H54 (cell line): ENCODE measurements at regions not wholly inside any gene's neighbourhood (a gene's known extent, or its start where the extent isn't known, plus 50 kb on each side); places are given as distances from the start of the nearest gene placed in this dataset.

Experiments used
- DNase-seq: peaks from one replicate; pipeline ENCODE4 v3.0.0; 2011; ENCODE audit warnings: low spot score, mixed read lengths; ENCODE audit not compliant: insufficient read length
- FAIRE-seq: peaks from 3 replicates; lab custom pipeline; 2011; peaks lifted over from hg19 to GRCh38; lab: Jason Lieb, UNC
- POLR2A ChIP-seq: IDR thresholded peaks from 2 replicates; pipeline ENCODE4 v1.6.1; 2011; ENCODE audit warnings: low read depth, mild to moderate bottlenecking, low read length

DNA sequence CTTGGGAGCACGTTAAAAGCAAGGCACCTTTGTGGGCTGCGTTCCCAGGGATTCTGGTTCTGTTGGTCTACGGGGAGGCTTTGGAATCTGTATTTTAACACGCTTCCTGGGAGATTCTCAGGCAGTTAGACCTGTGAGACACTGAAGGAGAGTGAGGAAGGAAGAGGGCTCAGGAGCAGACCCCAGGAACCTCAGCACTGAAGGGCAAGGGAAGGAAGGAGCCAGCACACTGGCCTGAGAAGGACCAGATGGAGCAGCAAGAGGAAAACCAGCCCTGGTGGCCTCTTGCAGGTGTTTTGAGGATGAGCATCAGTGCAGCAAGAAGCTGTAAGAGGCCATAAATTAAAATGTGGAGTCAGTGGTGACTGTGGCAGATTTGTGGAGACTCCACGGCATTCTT is 146.7 kb downstream of the RPLP1 start:
- no peak for DNase-seq
- TF ChIP-seq POLR2A, result no peak
- FAIRE-seq, result no peak

DNA sequence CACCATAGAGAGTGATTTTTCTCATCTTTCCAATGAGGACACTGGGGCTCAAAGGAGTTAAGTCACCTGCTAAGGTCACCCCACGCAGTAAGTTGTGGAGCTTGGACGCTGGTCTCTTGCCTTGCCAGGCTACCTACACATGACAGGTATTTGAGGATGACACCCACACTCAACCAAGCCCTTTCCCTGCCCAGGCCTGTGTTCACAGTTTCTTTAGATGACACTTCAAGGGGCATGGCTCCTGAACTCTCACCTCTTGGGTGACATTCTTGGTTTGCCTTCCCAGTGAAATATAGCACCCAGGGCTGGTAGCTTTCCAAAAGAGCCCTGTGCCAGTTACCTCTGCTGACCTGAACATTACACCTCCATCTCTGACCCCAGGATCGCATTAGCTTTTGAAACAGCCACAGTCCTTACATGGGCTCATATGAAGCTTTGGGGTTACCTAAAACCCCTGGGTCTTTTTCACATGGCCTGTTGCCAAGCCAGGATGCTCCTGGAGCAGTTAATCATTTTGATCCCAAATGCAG is 148.0 kb downstream of the RPLP1 start:
- no peak for TF ChIP-seq POLR2A
- FAIRE-seq (no peak), DNase-seq (no peak)

DNA sequence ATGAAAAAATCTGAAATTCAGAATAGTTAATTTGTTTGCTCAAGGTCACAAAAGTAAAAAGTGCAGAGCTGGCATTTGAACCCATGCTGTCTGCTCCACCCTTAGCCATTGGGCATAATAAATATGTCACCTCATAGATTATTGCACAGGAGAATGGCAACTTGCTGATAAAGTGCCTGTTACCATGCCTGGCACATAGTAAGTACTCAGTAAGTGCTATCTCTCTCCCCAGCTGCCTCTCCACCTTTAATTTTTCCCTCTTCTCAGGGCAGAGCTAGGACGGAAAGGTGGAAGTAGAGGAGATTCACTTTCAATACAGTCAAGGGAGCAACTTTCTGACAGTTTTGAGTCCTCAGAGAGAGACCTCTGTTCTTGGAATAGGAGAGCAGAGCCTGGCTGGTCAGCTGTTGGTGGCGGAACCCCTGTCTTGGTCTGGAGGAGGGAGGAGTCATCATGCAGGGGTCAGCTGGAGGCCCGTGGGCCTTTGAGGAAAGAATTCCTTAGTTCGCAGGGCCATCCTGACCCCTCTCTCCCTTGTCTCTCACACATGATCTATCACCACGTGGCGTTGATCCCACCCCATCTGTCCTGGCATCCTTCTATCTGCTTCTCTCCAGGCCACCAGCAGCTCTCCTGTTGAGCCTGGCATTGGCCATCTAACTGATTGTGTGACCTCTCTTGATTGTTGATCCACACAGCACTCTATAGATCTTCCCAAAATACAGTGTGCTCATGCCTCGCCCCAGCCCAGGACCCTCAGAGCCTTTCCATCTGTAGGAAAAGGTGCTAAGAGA is 149.3 kb downstream of the RPLP1 start:
- FAIRE-seq (no peak), DNase-seq (no peak)
- no peak for TF ChIP-seq POLR2A

DNA sequence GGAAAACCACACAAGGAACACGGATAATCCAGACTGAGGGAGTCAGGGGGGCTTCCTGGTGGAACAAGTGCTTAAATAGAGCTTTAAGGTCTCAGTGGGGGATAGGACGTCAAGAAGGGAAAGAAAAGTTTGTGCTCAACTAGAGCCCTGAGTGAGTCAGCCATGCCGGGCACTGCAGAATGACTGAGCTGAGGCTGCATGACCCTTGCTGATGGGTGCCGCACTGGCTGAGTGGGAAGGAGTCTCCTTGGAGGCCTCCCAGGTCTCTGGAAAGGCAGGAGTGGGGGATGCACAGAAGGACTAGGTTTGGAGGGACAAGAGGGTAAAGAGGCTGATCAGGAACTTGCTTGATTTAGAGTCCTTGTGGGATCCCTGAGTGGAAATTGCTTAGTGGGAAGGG is 150.3 kb downstream of the RPLP1 start:
- no peak for DNase-seq
- no peak for FAIRE-seq
- TF ChIP-seq POLR2A, result no peak

DNA sequence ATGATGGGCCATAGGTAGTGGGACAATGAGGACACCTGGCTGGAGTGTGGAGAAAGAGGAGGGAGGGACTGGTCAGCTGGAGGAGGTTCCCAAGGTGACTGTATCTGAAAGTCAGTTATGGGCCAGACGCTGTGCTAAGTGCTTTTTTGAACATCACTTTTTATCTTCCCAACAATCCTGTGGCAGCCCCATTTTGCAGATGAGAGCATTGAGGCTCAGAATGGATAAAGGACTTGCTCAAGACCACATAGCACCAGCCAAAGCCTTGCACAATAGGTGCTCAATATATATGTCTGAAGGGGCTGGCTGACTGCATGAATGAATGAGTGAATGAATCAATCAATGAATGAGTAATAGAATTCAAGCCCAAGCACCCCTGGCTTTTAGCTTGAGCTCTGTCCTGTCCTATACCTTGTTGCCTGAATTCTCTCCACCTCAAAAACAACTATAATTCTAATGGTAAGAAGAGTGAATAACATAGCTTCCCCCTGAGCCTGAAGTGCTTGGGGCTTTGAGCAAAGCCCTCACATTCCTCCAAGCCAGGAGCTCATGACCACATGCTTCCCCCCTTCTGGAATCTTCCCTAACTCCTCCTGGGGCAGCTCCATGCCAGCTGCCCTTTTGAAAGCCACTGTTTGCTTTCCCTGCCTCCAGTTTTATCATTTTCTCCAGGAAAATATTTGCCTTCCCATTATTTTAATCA is 150.9 kb downstream of the RPLP1 start:
- DNase-seq (no peak), FAIRE-seq (no peak)
- TF ChIP-seq POLR2A, result no peak

DNA sequence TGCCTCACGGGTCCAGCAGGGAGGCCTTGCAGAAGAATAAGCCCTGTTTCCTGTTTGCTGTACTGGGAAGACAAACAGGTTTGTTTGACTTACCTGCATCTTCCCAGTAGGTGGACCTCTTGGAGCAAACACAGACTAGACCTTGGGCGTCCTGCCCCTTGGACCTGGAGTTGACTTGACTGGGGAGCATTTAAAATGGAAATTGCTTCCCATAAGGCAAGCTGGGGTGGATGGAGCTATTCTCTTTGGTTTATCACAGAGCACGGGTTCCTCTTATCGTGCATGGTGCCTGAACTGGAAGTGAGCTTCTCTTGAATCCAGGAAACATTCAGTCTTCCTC is 151.4 kb downstream of the RPLP1 start:
- DNase-seq, result no peak
- no peak for FAIRE-seq
- no peak for TF ChIP-seq POLR2A

DNA sequence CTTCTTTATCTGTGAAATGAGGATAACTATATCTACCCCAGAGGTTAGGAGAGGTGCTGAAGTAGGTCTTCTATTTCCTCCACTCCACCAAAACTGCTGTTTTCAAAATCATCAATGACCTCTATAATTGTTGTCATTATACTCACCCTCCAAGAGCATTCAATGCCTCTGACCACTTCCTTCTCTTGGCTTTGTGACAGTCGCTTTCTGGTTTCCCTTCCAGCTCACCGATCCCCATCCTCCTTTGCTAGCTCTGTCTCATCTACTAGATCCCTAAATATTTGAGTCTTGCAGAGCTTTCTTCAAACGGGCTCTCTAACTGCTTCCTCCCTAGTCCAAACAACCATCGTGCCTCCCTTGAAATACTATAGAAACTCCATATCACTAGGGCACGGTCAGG is 153.5 kb downstream of the RPLP1 start:
- DNase-seq, result no peak
- no peak for FAIRE-seq
- no peak for TF ChIP-seq POLR2A

DNA sequence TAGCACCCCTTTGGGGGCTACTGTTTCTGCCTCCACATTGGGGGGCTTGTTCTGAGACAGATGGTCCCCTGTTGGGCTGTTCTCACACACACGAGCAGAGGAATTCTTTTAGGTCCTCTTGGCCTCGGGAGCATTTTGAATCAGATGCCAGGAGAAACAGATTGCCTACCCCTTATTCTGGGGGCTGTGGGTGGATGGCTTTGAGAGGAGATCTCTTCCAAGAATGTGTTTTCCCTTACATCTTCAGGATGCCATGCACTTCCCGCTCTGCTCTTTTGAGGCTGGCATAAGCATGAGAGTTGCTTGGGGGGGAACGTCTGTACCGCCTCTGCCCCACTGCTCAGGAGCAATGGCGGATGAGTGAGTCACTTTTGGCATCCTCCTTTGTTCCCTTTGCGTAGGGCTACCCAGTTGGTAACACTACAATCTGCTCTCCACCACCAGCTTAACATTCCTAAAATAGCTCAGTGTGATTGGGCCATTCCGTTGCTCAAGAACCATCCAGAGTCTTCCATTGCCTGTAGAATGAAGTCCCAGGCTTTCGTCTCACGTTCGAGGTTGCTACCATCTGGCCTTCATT is 154.4 kb downstream of the RPLP1 start:
- DNase-seq, result no peak
- FAIRE-seq, result no peak
- no peak for TF ChIP-seq POLR2A

DNA sequence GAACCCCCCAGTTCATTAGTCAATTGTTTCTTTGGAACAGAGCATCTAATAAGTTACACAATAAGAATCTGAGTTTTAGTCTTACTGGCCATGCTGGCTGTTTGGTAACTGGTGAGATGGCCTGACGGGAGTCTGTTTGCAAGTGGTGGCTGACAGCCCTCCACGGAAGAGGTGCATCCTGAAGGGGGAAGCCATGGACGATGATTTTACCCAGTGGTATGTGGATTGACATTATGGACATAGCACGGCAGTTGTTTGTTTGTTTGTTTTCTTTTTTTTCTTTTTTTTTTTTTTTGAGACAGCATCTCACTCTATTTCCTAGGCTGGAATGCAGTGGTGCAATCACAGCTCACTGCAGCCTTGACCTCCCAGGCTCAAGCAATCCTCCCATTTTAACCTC is 156.0 kb downstream of the RPLP1 start:
- no peak for DNase-seq
- no peak for TF ChIP-seq POLR2A
- FAIRE-seq, result no peak

DNA sequence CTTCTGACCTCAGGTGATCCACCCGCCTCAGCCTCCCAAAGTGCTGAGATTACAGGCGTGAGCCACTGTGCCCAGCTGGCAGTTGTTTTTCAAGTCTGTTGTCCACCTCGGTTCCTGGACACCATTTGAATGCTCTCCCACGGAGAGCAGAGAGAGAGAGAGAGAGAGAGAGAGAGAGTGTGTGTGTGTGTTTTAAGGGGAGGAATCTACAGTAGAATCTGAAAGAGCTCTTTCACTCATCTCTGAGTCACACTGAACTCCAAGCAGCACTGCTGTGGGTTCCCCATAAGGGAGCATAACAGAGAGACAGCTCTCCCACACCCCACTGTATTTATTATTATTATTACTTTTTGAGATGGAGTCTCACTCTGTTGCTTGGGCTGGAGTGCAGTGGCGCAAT is 156.6 kb downstream of the RPLP1 start:
- FAIRE-seq, result no peak

DNA sequence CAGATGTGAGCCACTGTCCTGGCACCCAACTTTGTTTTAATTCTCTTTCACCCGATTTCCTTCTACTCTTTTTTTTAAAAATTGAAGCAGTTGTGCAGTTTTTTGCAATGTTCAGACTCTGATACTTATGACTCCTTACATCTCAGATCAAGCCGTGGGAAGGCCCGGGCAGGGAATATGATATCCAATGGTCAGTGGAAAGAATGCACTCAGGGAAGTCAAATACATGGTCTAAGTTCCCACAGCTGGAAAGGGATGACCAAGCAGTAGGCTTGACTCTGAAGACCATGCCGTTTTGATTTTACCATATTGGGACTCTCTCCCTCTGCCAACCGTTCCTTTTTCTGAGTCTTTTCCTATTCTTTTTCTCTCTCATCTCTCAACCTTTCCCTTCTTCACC is 157.2 kb downstream of the RPLP1 start:
- FAIRE-seq (no peak), DNase-seq (no peak)
- no peak for TF ChIP-seq POLR2A

More for the DNA sequence above, 156.6 kb downstream of the RPLP1 start:
- TF ChIP-seq POLR2A, result no peak
- DNase-seq, result peak; percentile 12

DNA sequence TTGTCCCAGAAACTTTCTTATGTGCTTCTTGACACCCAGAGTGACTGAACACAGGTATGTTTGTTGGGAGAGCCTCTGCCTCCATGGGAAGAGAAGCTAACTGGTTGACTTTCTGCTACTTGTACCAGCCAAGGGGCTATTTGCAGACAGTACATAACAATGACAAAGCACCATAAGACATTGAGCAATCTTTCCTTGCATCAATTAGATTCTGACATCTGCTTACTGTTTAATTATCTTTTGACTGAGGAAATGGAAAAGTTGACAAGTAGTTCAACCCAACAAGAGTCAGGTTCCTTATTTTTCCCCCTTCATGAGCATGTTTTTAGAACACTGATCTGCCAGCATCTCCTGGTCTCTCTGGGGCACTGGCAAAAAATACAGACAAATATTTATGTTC is 157.7 kb downstream of the RPLP1 start:
- no peak for FAIRE-seq
- DNase-seq, result no peak
- TF ChIP-seq POLR2A, result no peak

DNA sequence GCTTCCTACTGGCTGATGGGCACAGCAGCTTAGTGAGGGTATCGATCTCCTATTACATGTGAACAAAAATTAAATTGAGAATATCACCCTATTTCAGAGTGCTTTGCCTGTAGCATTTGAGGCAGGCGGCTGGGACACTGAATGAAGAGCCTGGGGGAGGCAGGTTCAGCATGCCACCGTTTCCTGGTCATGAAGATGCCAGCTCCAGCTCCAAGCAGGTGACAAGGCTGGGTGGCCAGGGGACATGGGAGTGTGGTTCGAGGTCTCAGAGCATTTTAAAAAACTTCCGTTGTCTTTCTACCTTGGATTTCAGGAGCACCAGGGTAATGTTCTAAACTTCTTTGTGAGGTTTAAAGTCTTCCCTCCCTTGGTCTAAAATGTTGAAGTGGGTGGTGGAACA is 158.2 kb downstream of the RPLP1 start:
- FAIRE-seq, result no peak
- TF ChIP-seq POLR2A, result no peak
- DNase-seq, result no peak

DNA sequence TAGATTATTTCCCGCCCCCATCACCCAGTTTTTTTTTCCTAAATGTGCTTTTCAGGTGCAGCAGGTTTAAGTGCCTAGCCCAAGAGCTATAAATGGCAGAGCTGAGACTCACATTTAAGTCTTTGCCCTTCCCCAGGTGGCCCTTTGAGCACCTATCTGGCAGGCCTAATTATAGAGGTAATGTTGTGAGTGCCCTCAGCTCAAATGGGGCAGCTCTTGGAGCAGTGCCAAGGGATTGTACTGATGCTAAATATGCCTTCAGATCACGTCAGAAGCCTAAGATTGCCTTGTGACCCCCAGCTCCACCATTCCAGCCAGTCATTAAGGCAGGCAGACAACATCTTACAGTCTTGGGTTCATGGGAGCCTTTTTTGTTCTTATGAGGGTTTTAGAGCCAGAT is 159.5 kb downstream of the RPLP1 start:
- no peak for TF ChIP-seq POLR2A
- FAIRE-seq (no peak), DNase-seq (no peak)

DNA sequence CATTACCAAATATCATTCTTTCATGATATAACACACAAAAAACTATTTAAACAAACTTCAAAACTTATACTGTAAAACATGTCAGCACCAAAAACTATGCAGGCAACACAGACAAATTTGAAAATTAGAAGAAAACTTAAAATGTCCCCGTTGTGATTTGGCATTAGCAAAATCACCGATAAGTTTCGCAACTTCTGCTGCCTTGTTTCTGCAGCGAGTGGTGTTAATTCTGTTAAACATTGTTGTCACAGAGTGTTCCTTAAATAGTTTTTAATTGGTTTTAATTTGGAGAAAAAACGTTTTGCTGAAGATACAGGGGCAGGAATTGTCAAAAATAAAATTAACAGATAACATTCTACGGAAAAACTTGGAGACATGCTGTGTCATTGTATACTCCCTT is 160.6 kb downstream of the RPLP1 start:
- FAIRE-seq, result no peak
- TF ChIP-seq POLR2A, result no peak
- DNase-seq, result no peak
